Liver (tissue), 7 donors: ENCODE measurements at regions not wholly inside any gene's neighbourhood (a gene's known extent, or its start where the extent isn't known, plus 50 kb on each side); places are given as distances from the start of the nearest gene placed in this dataset.
A peak's percentile ranks its signal among the peaks of the same experiment; 100 is the strongest.

Experiments
- DNase-seq: peaks from one replicate; pipeline ENCODE4 v3.0.0-alpha.2; 2017; ENCODE audit warnings: low spot score
- H3K27ac ChIP-seq, 2 donors: one replicate each; pipeline ENCODE4 v1.7.0; 2013; ENCODE audit warnings: inconsistent platforms in 2 of 2, low read length in 2 of 2, control low read depth in 1 of 2, low read depth in 1 of 2, mild to moderate bottlenecking in 1 of 2
- H3K27me3 ChIP-seq, 4 donors: one replicate each; pipeline versions ENCODE4 v1.6.1 to v1.7.0; 2013; ENCODE audit warnings: low read length in 3 of 4, inconsistent platforms in 1 of 4, mild to moderate bottlenecking in 1 of 4, moderate library complexity in 1 of 4; ENCODE audit not compliant: control insufficient read depth in 4 of 4, insufficient read depth in 4 of 4
- H3K36me3 ChIP-seq, 4 donors: one replicate each; pipeline versions ENCODE4 v1.6.1 to v1.7.0; 2013; ENCODE audit warnings: low read length in 3 of 4, mild to moderate bottlenecking in 3 of 4, low read depth in 1 of 4, moderate library complexity in 1 of 4; ENCODE audit not compliant: control insufficient read depth in 4 of 4, insufficient read depth in 3 of 4
- H3K4me1 ChIP-seq, 4 donors: one replicate each; pipeline versions ENCODE4 v1.6.1 to v1.7.0; 2013; ENCODE audit warnings: low read length in 3 of 4, mild to moderate bottlenecking in 3 of 4, moderate library complexity in 1 of 4; ENCODE audit not compliant: control insufficient read depth in 4 of 4, insufficient read depth in 4 of 4
- H3K4me3 ChIP-seq, 3 donors: one replicate each; pipeline versions ENCODE4 v1.6.1 to v1.7.0; 2013; ENCODE audit warnings: low read length in 3 of 3, control low read depth in 1 of 3, low read depth in 1 of 3, mild to moderate bottlenecking in 1 of 3
- H3K9ac ChIP-seq, 2 donors: one replicate each; pipeline ENCODE4 v1.7.0; 2013; ENCODE audit warnings: low read length in 2 of 2, mild to moderate bottlenecking in 2 of 2, moderate library complexity in 2 of 2, control low read depth in 1 of 2, low read depth in 1 of 2
- H3K9me3 ChIP-seq, 4 donors: one replicate each; pipeline versions ENCODE4 v1.6.1 to v1.7.0; 2013; ENCODE audit warnings: low read length in 3 of 4; ENCODE audit not compliant: control insufficient read depth in 4 of 4
- EGR1 ChIP-seq, 2 donors: IDR thresholded peaks; 2 replicates each; pipeline ENCODE4 v1.6.1; 2016 to 2018; ENCODE audit warnings: antibody characterized with exemption in 2 of 2, low read depth in 2 of 2
- FOXA1 ChIP-seq: IDR thresholded peaks from 2 replicates; pipeline ENCODE4 v1.6.1; 2016; ENCODE audit warnings: antibody characterized with exemption
- FOXA2 ChIP-seq: IDR thresholded peaks from 2 replicates; pipeline ENCODE4 v1.6.1; 2016; ENCODE audit warnings: antibody characterized with exemption
- GABPA ChIP-seq, 2 donors: IDR thresholded peaks in 1 of 2; conservative IDR thresholded peaks in 1 of 2; 2 replicates each; pipeline ENCODE4 v1.6.1; 2016; ENCODE audit warnings: antibody characterized with exemption in 2 of 2, mild to moderate bottlenecking in 1 of 2, moderate library complexity in 1 of 2
- HNF4A ChIP-seq, 2 donors: conservative IDR thresholded peaks; 2 replicates each; pipeline ENCODE4 v1.6.1; 2016; ENCODE audit warnings: antibody characterized with exemption in 2 of 2, mild to moderate bottlenecking in 2 of 2
- HNF4G ChIP-seq: IDR thresholded peaks from 2 replicates; pipeline ENCODE4 v1.6.1; 2016; ENCODE audit warnings: antibody characterized with exemption
- JUND ChIP-seq, 2 donors: IDR thresholded peaks; 2 replicates each; pipeline ENCODE4 v1.6.1; 2016; ENCODE audit warnings: antibody characterized with exemption in 2 of 2
- NR2F2 ChIP-seq: IDR thresholded peaks from 2 replicates; pipeline ENCODE4 v1.6.1; 2016; ENCODE audit warnings: antibody characterized with exemption
- RAD21 ChIP-seq, 2 donors: IDR thresholded peaks; 2 replicates each; pipeline ENCODE4 v1.6.1; 2016; ENCODE audit warnings: antibody characterized with exemption in 2 of 2, mild to moderate bottlenecking in 2 of 2
- RXRA ChIP-seq, 2 donors: IDR thresholded peaks; 2 replicates each; pipeline ENCODE4 v1.6.1; 2017 to 2018; ENCODE audit warnings: antibody characterized with exemption in 2 of 2, mild to moderate bottlenecking in 1 of 2
- SP1 ChIP-seq: IDR thresholded peaks from 2 replicates; pipeline ENCODE4 v1.6.1; 2018; ENCODE audit warnings: antibody characterized with exemption, mild to moderate bottlenecking
- TAF1 ChIP-seq: conservative IDR thresholded peaks from 2 replicates; pipeline ENCODE4 v1.6.1; 2016; ENCODE audit warnings: antibody characterized with exemption, mild to moderate bottlenecking
- YY1 ChIP-seq: IDR thresholded peaks from 2 replicates; pipeline ENCODE4 v1.6.1; 2016; ENCODE audit warnings: antibody characterized with exemption, mild to moderate bottlenecking
- WGBS: extraction: QIAGEN DNeasy Blood & Tissue Kit; methylation state at CpG from one replicate; pipeline ENCODE4 v1.1.7; 2013; 5-methylcytosine and 5-hydroxymethylcytosine counted together
- TF ChIP-seq, protein P1 (sequence below): IDR thresholded peaks from 2 replicates; pipeline ENCODE4 v1.6.1; 2016; ENCODE audit warnings: antibody characterized with exemption
- TF ChIP-seq, protein P2 (sequence below): IDR thresholded peaks from 2 replicates; pipeline ENCODE4 v1.6.1; 2016; ENCODE audit warnings: antibody characterized with exemption, mild to moderate bottlenecking
- TF ChIP-seq, protein P3 (sequence below): IDR thresholded peaks from 2 replicates; pipeline ENCODE4 v1.6.1; 2016; ENCODE audit warnings: antibody characterized with exemption
- TF ChIP-seq, protein P4 (sequence below): IDR thresholded peaks from 2 replicates; pipeline ENCODE4 v1.6.1; 2016; ENCODE audit warnings: antibody characterized with exemption
- donor health status: healthy.
- donor health status: healthy.
- donor health status: healthy.
- donor health status: healthy.

DNA sequence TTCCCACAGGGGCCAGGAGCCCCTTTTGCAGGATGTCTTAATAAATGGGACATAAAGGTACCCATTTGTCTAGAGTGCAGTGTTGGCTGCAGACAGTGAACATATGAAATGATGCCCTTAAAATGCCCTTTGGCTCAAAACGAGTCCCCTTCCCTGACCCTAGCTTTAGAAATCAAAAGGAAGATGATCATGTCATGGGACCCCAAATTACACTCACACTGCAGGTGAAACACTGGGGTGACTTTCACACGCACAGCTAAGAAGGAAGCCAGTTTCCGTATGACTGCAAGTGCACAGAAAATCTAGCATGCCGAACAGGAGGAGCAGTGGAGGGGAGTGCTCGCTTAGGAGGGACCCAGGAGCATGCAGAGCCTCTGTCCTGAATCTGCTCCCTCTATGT lies 154.5 kb upstream of the KLF14 start:
- H3K9ac ChIP-seq = no peak overlapping the region
- H3K4me1 ChIP-seq = peaks cover 4 to 14% (median 9%) of the 10 kb centered on the region in 4 donors
- H3K27me3 ChIP-seq = no peaks in the 10 kb centered on the region
- DNase-seq = no peak
- peaks cover 2 to 30% (median 19%) of the 10 kb centered on the region in 4 donors for H3K36me3 ChIP-seq
- TF ChIP-seq GABPA (IDR thresholded peaks at IDR 0.05 in 1 of 2, conservative IDR thresholded peaks at IDR 0.05 in 1 of 2) = no peak
- TF ChIP-seq, protein P1, sequence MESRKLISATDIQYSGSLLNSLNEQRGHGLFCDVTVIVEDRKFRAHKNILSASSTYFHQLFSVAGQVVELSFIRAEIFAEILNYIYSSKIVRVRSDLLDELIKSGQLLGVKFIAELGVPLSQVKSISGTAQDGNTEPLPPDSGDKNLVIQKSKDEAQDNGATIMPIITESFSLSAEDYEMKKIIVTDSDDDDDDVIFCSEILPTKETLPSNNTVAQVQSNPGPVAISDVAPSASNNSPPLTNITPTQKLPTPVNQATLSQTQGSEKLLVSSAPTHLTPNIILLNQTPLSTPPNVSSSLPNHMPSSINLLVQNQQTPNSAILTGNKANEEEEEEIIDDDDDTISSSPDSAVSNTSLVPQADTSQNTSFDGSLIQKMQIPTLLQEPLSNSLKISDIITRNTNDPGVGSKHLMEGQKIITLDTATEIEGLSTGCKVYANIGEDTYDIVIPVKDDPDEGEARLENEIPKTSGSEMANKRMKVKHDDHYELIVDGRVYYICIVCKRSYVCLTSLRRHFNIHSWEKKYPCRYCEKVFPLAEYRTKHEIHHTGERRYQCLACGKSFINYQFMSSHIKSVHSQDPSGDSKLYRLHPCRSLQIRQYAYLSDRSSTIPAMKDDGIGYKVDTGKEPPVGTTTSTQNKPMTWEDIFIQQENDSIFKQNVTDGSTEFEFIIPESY = no peak
- no peak for TF ChIP-seq FOXA1
- TF ChIP-seq EGR1 (IDR thresholded peaks at IDR 0.05; ENCODE audit: low read depth in 2 of 2) = no peak
- no peak for TF ChIP-seq HNF4A (conservative IDR thresholded peaks at IDR 0.05)
- TF ChIP-seq JUND (IDR thresholded peaks at IDR 0.05) = no peak
- no peak for TF ChIP-seq TAF1
- TF ChIP-seq HNF4G = no peak
- TF ChIP-seq NR2F2 = no peak
- TF ChIP-seq YY1 = no peak
- TF ChIP-seq, protein P2, sequence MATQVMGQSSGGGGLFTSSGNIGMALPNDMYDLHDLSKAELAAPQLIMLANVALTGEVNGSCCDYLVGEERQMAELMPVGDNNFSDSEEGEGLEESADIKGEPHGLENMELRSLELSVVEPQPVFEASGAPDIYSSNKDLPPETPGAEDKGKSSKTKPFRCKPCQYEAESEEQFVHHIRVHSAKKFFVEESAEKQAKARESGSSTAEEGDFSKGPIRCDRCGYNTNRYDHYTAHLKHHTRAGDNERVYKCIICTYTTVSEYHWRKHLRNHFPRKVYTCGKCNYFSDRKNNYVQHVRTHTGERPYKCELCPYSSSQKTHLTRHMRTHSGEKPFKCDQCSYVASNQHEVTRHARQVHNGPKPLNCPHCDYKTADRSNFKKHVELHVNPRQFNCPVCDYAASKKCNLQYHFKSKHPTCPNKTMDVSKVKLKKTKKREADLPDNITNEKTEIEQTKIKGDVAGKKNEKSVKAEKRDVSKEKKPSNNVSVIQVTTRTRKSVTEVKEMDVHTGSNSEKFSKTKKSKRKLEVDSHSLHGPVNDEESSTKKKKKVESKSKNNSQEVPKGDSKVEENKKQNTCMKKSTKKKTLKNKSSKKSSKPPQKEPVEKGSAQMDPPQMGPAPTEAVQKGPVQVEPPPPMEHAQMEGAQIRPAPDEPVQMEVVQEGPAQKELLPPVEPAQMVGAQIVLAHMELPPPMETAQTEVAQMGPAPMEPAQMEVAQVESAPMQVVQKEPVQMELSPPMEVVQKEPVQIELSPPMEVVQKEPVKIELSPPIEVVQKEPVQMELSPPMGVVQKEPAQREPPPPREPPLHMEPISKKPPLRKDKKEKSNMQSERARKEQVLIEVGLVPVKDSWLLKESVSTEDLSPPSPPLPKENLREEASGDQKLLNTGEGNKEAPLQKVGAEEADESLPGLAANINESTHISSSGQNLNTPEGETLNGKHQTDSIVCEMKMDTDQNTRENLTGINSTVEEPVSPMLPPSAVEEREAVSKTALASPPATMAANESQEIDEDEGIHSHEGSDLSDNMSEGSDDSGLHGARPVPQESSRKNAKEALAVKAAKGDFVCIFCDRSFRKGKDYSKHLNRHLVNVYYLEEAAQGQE = no peak
- TF ChIP-seq SP1 = no peak
- TF ChIP-seq, protein P3, sequence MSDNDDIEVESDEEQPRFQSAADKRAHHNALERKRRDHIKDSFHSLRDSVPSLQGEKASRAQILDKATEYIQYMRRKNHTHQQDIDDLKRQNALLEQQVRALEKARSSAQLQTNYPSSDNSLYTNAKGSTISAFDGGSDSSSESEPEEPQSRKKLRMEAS = no peak
- TF ChIP-seq FOXA2 = no peak
- TF ChIP-seq, protein P4, sequence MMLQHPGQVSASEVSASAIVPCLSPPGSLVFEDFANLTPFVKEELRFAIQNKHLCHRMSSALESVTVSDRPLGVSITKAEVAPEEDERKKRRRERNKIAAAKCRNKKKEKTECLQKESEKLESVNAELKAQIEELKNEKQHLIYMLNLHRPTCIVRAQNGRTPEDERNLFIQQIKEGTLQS = no peak
- no peak for TF ChIP-seq RXRA (IDR thresholded peaks at IDR 0.05)
- no peak overlapping the region for H3K4me3 ChIP-seq
- H3K27ac ChIP-seq = peak overlapping the region; percentile 2 to 55
- H3K9me3 ChIP-seq = no peaks in the 10 kb centered on the region
- 86% methylated on average over 5 of the region's 5 CpGs for WGBS

DNA sequence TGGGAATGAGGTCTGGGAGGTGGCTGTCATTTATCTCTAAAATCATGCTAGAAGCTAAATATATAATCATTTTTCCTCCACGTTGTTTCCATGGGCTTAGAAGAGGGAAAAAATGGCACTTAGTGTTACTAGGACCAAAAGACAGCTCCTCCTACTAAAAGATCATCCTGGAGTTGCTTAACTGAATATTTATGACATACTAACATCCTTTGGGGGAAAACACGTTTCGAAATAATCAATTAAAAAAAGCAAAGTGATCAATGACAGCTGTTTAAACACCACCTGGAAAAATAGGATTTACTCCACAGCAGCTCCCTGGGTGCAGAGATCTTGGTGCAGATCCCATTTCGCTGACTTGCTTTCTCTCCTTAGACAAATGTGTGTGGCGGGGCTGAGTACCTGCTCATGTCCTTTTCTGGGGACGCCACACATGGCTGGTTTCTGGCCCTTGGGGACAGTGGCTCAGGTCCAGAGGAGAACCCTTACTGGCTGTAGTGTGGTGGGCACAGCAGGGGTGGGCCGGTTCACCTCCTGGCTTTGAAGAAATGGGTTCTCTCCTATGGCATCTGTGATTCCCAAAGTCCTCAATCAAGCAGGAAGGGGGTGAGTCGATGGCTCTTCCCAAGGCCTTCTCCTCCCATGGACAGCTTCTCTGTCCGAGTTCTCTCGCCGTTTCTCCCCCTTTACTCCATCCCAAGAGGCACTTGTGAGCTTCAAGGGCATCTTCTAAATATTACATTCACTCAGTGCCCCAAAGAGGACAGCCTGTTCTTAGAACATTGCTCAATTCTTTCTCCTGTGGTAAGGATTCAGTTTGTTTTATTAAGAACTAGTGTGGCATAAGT lies 156.4 kb upstream of the KLF14 start:
- H3K9ac ChIP-seq = no peak overlapping the region
- no peak overlapping the region for H3K4me3 ChIP-seq

More for the DNA sequence above, 156.4 kb upstream of the KLF14 start:
- 86% methylated on average over 11 of the region's 11 CpGs for WGBS
- Histone ChIP-seq H3K9me3 (no peaks in the 10 kb centered on the region), H3K36me3 (peaks cover 0 to 16% (median 11%) of the 10 kb centered on the region in 4 donors), H3K27me3 (no peaks in the 10 kb centered on the region), H3K27ac (peak overlapping the region; percentile 54 to 56), H3K4me1 (peaks cover 5 to 17% (median 12%) of the 10 kb centered on the region in 4 donors)
- no peak for TF ChIP-seq FOXA1
- no peak for TF ChIP-seq NR2F2
- TF ChIP-seq RAD21 (IDR thresholded peaks at IDR 0.05) = no peak
- TF ChIP-seq YY1 = no peak
- TF ChIP-seq TAF1 = no peak
- TF ChIP-seq, protein P2 = no peak
- TF ChIP-seq, protein P1 = no peak
- no peak for TF ChIP-seq HNF4G
- TF ChIP-seq GABPA (IDR thresholded peaks at IDR 0.05 in 1 of 2, conservative IDR thresholded peaks at IDR 0.05 in 1 of 2) = no peak
- no peak for TF ChIP-seq FOXA2
- DNase-seq = no peak
